ENCODE measurements at regions not wholly inside any gene's neighbourhood (a gene's known extent, or its start where the extent isn't known, plus 50 kb on each side); places are given as distances from the start of the nearest gene placed in this dataset.

DNA sequence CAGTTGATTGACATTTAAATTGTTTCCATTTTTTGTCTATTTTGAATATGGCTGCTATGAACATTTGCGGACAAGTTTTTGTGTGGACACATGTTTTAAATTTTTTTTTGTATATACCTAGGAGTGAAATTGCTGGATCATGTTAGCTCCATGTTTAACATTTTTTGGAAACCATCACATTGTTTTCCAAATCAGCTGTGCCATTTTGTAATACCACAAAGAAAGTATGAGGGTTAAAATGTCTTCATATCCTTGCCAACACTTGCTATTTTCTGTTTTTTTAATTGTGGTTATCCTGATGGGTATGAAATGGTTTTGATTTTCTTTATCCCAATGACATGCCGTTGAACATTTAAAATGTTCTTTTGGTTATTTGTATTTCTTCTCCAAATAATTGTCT, 52.1 kb downstream of the CARTPT start:
- Mint-ChIP-seq H3K27ac (ENCODE audit: unreplicated experiment) (no peak overlapping the region), H3K9me3 (ENCODE audit: unreplicated experiment) (no peaks in the 10 kb centered on the region), H3K36me3 (ENCODE audit: low read depth, unreplicated experiment) (no peaks in the 10 kb centered on the region), H3K27me3 (ENCODE audit: unreplicated experiment) (no peaks in the 10 kb centered on the region), H3K4me1 (ENCODE audit: unreplicated experiment) (peaks cover 35% of the 10 kb centered on the region), H3K4me3 (ENCODE audit: unreplicated experiment) (no peak overlapping the region)
- TF ChIP-seq, protein P1, sequence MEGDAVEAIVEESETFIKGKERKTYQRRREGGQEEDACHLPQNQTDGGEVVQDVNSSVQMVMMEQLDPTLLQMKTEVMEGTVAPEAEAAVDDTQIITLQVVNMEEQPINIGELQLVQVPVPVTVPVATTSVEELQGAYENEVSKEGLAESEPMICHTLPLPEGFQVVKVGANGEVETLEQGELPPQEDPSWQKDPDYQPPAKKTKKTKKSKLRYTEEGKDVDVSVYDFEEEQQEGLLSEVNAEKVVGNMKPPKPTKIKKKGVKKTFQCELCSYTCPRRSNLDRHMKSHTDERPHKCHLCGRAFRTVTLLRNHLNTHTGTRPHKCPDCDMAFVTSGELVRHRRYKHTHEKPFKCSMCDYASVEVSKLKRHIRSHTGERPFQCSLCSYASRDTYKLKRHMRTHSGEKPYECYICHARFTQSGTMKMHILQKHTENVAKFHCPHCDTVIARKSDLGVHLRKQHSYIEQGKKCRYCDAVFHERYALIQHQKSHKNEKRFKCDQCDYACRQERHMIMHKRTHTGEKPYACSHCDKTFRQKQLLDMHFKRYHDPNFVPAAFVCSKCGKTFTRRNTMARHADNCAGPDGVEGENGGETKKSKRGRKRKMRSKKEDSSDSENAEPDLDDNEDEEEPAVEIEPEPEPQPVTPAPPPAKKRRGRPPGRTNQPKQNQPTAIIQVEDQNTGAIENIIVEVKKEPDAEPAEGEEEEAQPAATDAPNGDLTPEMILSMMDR (IDR thresholded peaks at IDR 0.05; ENCODE audit: unreplicated experiment), result no peak
- no peak for DNase-seq (ENCODE audit: low spot score)

DNA sequence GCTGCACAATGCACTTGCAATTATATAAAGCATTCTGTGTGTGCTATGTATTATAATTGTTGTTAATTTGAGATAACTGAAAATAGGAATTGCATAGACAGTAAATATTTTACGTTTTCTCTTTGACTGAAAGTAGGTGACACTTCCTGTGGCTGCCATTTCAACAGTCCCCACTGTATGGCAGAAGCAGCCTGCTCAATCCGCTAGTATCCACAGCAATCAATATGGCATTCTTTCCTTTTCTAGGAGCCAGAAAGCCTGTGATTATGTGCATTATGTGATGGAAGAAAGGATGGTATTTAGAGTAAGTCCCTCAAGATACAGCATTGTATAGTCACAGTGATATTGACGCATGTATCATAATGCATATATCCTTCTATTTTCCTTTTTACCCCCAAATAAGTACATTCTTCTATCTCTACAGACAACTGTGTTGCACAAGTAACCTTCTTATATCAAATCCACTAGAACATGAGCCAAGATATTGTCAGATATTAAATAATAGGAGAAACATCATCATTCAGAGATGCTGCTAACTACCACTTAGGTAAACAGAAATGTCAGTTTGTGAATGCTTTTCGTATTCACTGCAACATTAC, 59.7 kb downstream of the CARTPT start:
- TF ChIP-seq, protein P1 (IDR thresholded peaks at IDR 0.05; ENCODE audit: unreplicated experiment), result peak; percentile 32
- Mint-ChIP-seq H3K4me3 (ENCODE audit: unreplicated experiment) (no peak overlapping the region), H3K9me3 (ENCODE audit: unreplicated experiment) (no peaks in the 10 kb centered on the region), H3K4me1 (ENCODE audit: unreplicated experiment) (peaks cover 2% of the 10 kb centered on the region), H3K36me3 (ENCODE audit: low read depth, unreplicated experiment) (no peaks in the 10 kb centered on the region), H3K27me3 (ENCODE audit: unreplicated experiment) (no peaks in the 10 kb centered on the region), H3K27ac (ENCODE audit: unreplicated experiment) (no peak overlapping the region)
- no peak for DNase-seq (ENCODE audit: low spot score)

DNA sequence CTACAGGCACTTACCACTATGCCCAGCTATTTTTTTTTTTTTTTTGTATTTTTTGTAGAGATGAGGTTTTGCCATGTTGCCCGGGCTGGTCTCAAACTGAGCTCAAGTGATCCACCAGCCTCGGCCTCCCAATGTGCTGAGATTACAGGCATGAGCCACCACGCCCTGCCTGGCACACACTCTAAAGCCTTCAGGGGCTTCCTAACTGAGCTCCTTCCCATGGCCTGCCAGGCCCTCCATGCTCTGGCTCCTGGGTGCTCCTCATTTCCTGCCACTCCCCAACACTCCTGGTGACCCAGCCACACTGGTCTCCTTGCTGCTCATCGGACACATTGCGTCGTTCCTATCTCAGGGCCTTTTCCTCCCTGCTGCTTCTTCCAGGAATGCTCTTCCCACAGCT, 61.5 kb downstream of the CARTPT start:
- DNase-seq (ENCODE audit: low spot score), result no peak
- Mint-ChIP-seq H3K27me3 (ENCODE audit: unreplicated experiment) (no peaks in the 10 kb centered on the region), H3K36me3 (ENCODE audit: low read depth, unreplicated experiment) (no peaks in the 10 kb centered on the region), H3K9me3 (ENCODE audit: unreplicated experiment) (no peaks in the 10 kb centered on the region), H3K4me1 (ENCODE audit: unreplicated experiment) (peaks cover 2% of the 10 kb centered on the region), H3K4me3 (ENCODE audit: unreplicated experiment) (no peak overlapping the region), H3K27ac (ENCODE audit: unreplicated experiment) (no peak overlapping the region)
- TF ChIP-seq, protein P1 (IDR thresholded peaks at IDR 0.05; ENCODE audit: unreplicated experiment), result no peak

DNA sequence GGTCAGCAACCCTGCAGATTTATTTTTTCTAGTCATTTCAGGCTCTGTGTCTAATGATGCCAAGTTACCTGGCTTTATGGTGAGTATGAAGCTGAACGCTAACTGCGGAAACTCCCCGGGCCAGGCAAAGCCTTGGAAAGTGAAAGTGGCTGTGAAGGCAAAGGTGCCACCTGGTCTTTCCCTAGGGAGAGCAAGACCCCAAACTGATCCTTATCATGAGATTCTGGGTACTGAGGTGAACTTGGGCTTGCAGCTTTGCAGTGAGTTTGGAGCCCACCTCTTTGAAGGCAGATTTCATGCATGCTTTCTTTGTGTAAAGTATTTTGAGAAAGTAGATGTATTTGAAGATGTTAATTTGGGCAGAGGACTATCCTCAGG, 63.3 kb downstream of the CARTPT start:
- no peaks in the 10 kb centered on the region for H3K27me3 Mint-ChIP-seq (ENCODE audit: unreplicated experiment)
- H3K4me1 Mint-ChIP-seq (ENCODE audit: unreplicated experiment), result peaks cover 8% of the 10 kb centered on the region
- H3K4me3 Mint-ChIP-seq (ENCODE audit: unreplicated experiment), result no peak overlapping the region
- DNase-seq (ENCODE audit: low spot score), result no peak
- H3K27ac Mint-ChIP-seq (ENCODE audit: unreplicated experiment), result no peak overlapping the region
- H3K36me3 Mint-ChIP-seq (ENCODE audit: low read depth, unreplicated experiment), result no peaks in the 10 kb centered on the region
- no peaks in the 10 kb centered on the region for H3K9me3 Mint-ChIP-seq (ENCODE audit: unreplicated experiment)
- TF ChIP-seq, protein P1 (IDR thresholded peaks at IDR 0.05; ENCODE audit: unreplicated experiment), result no peak

DNA sequence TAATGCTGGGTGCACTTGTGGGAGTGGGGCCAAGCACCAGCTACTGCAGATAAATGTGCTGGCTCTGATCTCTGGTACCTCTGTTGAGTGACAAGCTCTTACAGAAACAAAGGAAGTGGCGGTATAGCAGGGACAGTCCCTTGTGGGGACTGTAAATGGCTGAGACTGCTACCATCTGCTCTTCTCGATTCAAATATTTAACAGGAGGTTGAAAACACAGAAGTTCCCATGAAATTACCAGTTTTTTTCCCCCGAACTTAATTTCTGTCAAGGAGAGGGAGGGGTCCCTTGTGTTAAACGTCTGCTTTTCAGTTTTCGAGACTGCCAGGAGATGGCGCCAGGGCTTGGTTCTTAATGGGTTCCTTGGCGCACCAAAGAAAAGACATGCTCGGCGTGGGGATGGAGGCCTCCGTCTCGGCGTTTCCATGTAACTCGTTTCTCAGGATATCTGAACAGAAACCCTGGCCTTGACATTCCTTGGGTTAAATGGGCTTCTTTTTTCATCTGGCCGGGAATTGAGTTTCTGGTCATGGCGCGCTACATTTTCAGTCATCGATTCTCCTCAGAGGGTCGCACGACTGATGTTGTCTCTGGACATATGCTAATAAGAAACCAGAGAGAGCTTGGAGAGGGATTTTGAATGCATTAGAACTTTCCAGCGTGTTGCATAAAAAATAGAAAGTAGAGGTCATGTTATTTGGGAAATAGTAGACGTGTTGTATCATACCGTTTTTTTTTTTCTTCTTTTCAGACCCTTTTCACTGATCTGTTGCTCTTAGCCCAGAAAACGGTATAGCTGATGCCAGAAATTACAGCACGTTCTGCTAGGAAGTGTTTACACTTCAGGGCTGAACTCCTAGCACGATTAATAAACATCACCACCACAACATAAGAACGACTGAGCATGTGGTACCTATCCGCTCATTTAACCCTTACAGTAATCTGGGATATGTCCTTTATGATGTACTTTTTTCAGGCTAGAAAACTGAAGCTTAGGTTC, 64.0 kb downstream of the CARTPT start:
- Mint-ChIP-seq H3K36me3 (ENCODE audit: low read depth, unreplicated experiment) (no peaks in the 10 kb centered on the region), H3K27ac (ENCODE audit: unreplicated experiment) (no peak overlapping the region), H3K4me3 (ENCODE audit: unreplicated experiment) (no peak overlapping the region), H3K4me1 (ENCODE audit: unreplicated experiment) (peaks cover 8% of the 10 kb centered on the region), H3K27me3 (ENCODE audit: unreplicated experiment) (no peaks in the 10 kb centered on the region), H3K9me3 (ENCODE audit: unreplicated experiment) (no peaks in the 10 kb centered on the region)
- DNase-seq (ENCODE audit: low spot score), result peak; percentile 83
- TF ChIP-seq, protein P1 (IDR thresholded peaks at IDR 0.05; ENCODE audit: unreplicated experiment), result peak; percentile 81
